HG02759 (cell line): ENCODE measurements at regions not wholly inside any gene's neighbourhood (a gene's known extent, or its start where the extent isn't known, plus 50 kb on each side); places are given as distances from the start of the nearest gene placed in this dataset.

Experiments used
- ATAC-seq: cut with Tn5 transposase; IDR thresholded peaks from one replicate; pipeline ENCODE4 v1.9.1; 2021; ENCODE audit warnings: mild to moderate bottlenecking, moderate library complexity; ENCODE audit not compliant: unreplicated experiment

GRCh38 chr16:82419332-82419731 lies 207.4 kb upstream of the CDH13 start:
- no peak for ATAC-seq

DNA sequence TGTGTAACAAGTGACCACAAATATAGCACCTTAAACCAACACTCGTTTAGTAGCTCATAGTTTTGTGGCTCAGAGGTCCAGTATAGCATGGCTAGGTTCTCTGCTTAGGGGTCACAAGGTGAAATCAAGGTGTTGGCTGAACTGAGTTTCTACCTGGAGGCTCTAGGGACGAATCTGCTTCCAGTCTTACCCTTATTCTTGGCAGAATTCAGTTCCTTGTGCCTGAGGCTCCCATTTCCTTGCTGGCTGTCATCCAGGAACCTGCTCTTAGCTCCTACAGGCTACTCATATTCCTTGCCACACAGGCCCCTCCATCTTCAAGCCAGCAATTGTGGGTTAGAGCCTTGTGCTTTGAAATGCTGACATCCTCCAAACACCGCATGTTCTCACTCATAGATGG lies 212.3 kb upstream of the CDH13 start:
- ATAC-seq: no peak

DNA sequence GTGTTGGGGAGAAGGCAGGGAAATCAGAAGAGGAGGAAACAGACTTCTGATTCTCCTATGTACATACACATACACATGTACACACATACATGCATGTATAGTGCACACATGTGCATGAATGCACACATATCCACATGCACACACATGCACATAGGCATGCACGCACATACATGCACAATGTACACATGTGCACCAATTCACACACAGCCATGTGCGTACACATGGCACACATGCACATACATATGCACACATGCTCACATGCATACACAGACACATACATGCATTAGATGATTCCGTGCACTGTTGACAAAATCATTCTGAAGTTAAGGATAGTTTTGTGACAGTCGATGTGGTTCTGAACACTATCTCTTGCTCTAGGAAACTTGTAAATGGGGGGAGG lies 214.0 kb upstream of the CDH13 start:
- ATAC-seq: no peak

DNA sequence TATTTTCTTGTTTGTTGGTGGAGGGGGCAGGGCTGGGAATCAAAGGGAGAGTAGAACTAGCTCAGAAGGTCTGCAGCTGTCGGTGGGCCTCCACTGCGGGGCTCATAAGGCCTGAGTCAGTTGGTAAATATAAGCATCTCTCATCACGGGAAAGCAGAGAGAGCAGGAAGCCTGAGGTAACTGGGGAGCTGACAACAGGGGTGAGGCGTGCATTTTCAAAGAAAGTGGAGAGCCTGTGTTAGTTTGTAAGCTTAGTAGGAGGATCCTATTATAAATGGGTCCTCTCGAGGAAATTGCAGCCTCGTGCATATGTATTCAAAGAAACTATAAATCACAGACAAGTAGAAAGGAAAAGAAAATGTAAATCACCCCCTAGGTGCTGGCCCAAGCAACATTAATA lies 221.0 kb upstream of the CDH13 start:
- no peak for ATAC-seq

- no peak for ATAC-seq
Measured at GRCh38 chr16:82404586-82405315, 222.0 kb upstream of the CDH13 start.

DNA sequence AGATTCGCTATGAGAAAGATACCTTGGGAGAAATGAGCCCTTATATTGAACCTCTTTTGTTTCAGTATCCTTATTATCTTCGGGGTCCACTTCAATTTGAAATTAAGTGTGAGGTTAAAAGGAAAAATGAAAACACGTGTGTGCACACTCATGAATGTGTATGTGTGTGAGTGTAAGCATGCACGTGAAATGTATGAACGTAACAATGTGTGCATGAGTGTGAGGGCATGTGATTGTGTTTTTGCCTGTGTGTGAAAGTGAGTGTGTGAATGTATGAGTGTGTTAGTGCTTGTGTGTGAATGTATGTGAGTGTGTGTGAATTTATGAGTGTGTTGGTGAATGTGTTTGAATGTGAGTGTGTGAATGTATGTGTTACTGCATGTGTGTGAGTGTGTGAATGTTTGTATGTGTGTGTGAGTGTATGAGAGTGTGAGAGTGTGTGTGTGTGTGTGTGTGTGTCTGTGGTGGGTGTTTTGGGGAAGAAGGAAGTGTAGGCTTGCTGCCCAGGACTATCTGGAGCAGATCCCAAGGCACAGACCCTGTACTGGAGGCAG lies 224.0 kb upstream of the CDH13 start:
- no peak for ATAC-seq

- ATAC-seq: no peak
Measured at GRCh38 chr16:82400046-82400445, 226.7 kb upstream of the CDH13 start.

DNA sequence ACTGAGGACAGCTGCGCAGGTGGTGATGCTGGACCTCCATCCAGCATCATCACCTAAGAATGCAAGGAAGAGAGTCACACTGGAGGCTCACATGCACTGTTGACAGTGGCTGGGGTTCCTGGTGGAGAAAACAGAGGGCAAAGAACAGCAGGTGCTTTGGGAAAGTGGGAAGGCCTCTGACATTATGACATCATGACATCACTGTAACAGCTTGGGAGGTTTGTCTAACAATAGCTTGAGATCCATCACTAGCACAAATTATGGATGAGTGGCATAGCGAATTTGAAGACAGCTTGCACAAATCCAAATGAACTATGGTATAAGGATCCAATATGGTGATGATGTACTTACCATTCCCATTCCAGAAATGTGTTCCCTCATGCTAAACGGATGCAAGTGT lies 226.5 kb upstream of the MPHOSPH6 start:
- ATAC-seq: no peak

DNA sequence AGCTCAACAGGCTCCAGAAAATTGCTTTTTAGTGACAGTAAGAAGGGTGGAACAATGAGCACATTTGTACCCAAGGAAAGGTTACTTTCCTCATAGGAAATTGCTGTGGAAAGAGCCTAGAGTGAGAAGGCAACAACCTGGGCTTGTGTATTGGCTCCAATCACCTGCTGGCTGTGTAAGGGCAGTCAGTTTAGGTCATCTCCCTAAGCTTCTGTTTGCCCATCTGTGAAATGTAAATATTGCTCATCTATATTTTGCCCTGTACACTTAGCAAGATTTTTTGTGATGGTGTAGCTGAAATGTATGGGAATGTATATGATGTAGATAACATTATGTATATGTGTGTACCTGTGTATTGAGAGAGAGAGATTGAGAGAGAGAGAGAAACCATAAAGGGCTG lies 225.2 kb upstream of the MPHOSPH6 start:
- no peak for ATAC-seq

DNA sequence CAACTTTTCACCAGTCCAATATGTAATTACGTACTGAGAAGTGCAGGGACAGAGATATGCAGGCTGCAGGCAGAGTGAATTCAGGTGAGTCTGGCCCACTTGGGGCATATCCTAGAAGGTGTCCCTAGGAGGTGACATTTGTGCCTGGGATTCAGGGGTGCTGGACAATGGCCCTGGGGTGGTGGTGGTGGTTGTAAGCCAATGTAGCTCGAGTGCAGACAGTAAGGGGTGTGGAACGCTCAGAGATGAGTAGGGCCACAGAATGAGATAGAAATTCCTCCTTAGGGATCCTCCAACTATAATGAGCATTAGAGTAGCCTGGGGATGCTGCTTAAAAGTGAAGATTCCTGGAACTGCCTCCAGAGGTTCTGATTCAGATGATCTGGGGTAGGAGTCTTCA lies 221.7 kb upstream of the MPHOSPH6 start:
- ATAC-seq: no peak

GRCh38 chr16:82389956-82390650 lies 220.1 kb upstream of the MPHOSPH6 start:
- no peak for ATAC-seq

DNA sequence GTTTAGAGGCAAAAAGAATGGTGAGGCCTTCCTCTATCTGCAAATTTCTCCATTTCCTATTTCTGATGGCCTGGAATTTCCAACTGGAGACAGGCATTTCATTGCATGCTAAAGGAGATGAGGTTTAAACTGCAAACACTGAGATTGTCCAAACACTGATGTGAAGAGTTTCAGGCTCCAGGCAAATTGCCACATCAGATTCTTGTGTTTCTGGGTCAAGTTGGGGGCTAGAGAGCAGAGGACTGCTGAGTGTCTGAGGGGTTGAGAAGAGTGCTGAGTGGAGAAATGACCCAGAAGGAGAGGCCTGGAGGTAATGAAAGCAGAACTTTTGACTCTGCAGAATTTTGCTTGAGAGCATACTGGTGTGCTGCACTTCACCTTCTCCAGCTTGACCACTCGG lies 216.7 kb upstream of the MPHOSPH6 start:
- ATAC-seq: no peak

DNA sequence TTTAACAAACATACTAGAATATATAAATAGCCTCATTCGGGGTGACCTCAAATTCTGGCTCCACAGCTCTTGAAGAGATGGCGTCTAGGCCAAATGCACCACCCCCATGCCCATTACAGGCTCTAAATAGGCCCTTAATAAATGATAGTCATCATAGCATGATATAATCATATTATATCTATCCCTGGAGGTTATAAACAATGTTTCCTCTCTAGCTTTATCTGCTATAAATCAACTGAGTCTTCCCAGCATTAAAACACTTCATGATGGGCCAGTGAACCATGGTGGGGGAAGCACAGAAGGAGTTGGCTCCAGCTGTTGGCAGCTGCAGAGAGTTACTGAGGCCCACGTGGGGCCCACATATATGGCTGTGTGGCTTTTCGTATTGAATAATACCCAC lies 214.9 kb upstream of the MPHOSPH6 start:
- ATAC-seq: no peak

DNA sequence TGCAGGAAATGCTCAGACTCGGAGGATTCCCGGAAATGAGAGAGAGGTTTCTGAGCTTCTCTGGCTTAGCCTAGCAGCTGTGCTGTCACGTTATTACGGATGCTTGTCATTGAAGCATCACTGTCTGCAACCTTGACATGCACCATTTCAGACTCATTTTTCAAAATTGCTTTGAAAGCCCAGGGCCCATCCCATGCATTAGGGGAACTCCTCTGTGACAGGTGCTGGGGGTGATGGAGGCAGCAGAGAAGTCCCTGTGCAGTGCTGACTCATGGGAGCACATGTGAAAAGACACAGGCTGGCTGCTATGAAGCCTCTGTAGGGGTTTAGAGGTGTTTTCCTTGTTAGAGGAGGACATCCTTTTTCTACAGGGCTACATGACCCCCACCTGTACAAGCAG lies 214.0 kb upstream of the MPHOSPH6 start:
- no peak for ATAC-seq

GRCh38 chr16:82382521-82382920 lies 212.5 kb upstream of the MPHOSPH6 start:
- ATAC-seq: no peak

- ATAC-seq: no peak
Measured at GRCh38 chr16:82379551-82379950, 209.5 kb upstream of the MPHOSPH6 start.

DNA sequence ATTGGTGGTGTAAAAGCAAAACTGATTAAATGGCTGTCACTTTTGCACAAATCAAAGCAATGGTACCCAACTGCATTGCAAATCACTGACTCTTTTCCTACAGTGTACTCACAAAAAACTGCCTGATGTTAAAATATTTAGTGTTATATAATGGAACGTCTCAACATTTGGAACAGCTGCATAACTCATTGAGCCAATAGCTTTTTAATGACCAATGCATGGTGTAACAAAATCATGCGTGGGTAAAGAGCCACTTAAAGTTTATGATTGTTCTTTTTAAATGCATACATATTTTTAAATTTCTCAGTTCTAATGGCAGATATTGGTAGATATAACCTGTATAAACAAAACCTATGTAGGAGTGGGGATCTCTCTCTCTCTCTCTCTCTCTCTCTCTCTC lies 204.0 kb upstream of the MPHOSPH6 start:
- no peak for ATAC-seq

DNA sequence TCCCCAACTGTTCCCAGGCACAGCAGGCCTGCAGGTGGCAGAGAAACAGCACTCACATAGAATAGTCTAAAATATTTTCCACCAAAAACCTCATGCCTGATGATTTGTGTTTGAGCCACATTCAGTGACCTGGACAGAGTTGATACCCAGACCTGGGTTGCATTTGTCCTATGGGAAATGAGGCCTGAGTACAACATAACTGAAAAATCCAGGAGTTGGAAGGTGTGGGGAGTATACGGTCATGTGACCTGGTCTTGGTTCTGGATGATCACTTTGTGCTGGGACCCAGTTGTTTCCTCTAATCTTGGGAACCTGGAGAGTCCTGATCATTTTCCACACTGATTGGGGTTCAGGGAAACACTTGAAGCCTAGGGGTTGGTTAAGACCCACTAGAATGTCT lies 200.3 kb upstream of the MPHOSPH6 start:
- ATAC-seq: no peak

DNA sequence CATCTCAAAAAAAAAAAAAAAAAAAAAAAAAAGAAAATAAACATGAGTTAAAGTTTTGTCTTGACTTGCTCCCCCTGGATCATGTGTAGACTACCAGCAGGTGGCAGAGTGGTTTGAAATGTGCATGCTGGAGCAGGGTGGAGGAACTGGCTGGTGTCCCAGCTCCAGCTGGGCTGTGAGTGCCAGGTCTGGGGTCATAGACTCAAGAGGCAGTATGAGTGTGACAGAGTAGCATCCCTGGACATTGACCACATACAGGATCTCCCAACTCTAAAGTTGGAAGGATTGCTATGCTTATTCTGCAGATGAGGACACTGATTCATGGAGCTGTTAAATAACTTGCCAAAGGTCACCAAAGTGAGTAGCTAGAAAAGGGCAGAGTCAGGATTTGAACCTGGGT lies 198.0 kb upstream of the MPHOSPH6 start:
- no peak for ATAC-seq

- no peak for ATAC-seq
Measured at GRCh38 chr16:82366462-82366861, 196.4 kb upstream of the MPHOSPH6 start.

GRCh38 chr16:82364690-82365089 lies 194.7 kb upstream of the MPHOSPH6 start:
- no peak for ATAC-seq

DNA sequence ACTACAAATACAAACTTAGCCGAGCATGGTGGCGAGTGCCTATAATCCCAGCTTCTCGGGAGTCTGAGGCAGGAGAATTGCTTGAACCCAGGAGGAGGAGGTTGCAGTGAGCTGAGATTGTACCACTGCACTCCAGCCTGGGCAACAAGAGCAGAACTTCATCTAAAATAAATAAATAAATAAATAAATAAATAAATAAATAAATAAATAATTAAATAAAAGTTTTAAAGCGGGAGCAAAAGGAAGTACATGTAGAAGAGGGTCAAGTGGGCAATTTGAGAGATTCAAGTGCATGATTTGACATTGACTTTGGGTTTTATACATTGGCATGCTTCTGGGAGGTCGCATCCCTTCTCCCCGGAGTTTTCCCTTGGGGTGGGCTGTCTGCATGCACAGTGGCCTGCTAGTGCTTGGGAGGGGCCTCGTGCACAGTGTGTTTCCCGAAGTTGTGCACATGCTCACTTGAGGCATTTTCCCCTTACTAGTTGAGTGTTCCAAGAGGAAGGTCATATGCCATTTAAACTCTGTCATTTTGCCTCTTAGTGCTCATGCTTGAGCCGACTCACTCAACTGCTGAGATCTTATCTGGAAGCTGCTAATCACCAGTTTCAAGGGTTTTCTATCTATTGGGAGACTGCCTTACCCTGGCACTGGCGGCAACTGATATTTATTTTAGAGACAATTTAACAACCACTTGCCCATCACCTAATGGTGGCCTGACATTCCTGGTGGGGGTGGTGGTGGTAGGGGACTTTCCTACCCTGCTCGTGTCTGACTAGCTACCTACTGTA lies 193.2 kb upstream of the MPHOSPH6 start:
- no peak for ATAC-seq
